GM13977 (cell line): ENCODE measurements at regions not wholly inside any gene's neighbourhood (a gene's known extent, or its start where the extent isn't known, plus 50 kb on each side); places are given as distances from the start of the nearest gene placed in this dataset.

Experiments used
- DNase-seq: peaks from one replicate; pipeline ENCODE4 v3.0.0; 2012; ENCODE audit warnings: low spot score
- CTCF ChIP-seq: IDR thresholded peaks from 2 replicates; pipeline ENCODE4 v1.5.1; 2012; ENCODE audit warnings: mild to moderate bottlenecking, control low read depth; ENCODE audit not compliant: insufficient read depth; ENCODE audit errors: extremely low read depth, missing control alignments
- in situ Hi-C: fragments of 300-500 bp; cut with MboI; formaldehyde crosslinking; loops from one replicate; pipeline ENCODE4 v1.12.0; 2022; ENCODE audit warnings: low sequenced_read_pairs, low pct_unique_long_range_greater_than_20kb, mixed read lengths, inconsistent platforms; ENCODE audit not compliant: unreplicated experiment

- no peak for TF ChIP-seq CTCF
- DNase-seq = no peak
- in situ Hi-C loops = loop anchor here (25.0 kb wide), 1 partner anchor 895 kb away; no protein-coding TSS in a partner anchor
These were observed 128.7 kb downstream of the LY86 start for GRCh38 chr6:6716998-6717763.

DNA sequence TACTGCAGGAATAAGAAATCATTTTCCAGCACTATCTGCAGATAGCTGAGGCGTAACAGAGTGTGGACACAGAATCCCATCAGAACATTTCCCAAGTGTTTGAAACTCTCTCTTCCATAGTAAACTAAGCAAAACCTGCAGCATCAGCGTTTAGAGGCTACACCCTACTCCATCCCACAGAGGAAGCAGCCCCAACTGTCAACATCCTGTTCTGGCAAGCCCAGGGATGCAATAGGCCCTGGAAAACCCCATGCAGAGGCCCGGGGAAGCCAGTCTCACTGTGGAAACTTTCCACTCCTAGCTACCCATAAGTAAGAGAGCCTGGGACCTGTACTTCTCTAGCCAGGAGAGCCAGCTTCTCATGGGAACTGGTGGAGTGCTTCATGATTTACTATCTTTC, 129.4 kb downstream of the LY86 start:
- in situ Hi-C loops = loop anchor here (25.0 kb wide), 1 partner anchor 894 kb away; no protein-coding TSS in a partner anchor
- no peak for DNase-seq
- TF ChIP-seq CTCF = no peak

GRCh38 chr6:6721606-6722005, 133.1 kb downstream of the LY86 start:
- no peak for TF ChIP-seq CTCF
- DNase-seq = no peak
- in situ Hi-C loops = loop anchor here (25.0 kb wide), 1 partner anchor 891 kb away; no protein-coding TSS in a partner anchor

- no peak for TF ChIP-seq CTCF
- in situ Hi-C loops = loop anchor here (25.0 kb wide), 1 partner anchor 890 kb away; no protein-coding TSS in a partner anchor
- DNase-seq = no peak
These were observed 133.7 kb downstream of the LY86 start for GRCh38 chr6:6722195-6722594.

GRCh38 chr6:6723361-6723760, 134.8 kb downstream of the LY86 start:
- DNase-seq = no peak
- in situ Hi-C loops = loop anchor here (25.0 kb wide), 1 partner anchor 889 kb away; no protein-coding TSS in a partner anchor
- TF ChIP-seq CTCF = no peak

- in situ Hi-C loops = loop anchor here (25.0 kb wide), 1 partner anchor 888 kb away; no protein-coding TSS in a partner anchor
- peak; percentile 50 for DNase-seq
- TF ChIP-seq CTCF = no peak
These were observed 135.5 kb downstream of the LY86 start for GRCh38 chr6:6723921-6724538.
